Colonic mucosa (tissue), 4 donors: ENCODE measurements at regions not wholly inside any gene's neighbourhood (a gene's known extent, or its start where the extent isn't known, plus 50 kb on each side); places are given as distances from the start of the nearest gene placed in this dataset.

ENCODE experiments used
- DNase-seq: peaks from one replicate; pipeline ENCODE4 v3.0.0-alpha.2; 2020
- H3K27ac ChIP-seq: fragments of 200-600 bp; one replicate; pipeline ENCODE4 v1.8.0; 2021
- H3K27me3 ChIP-seq: fragments of 200-600 bp; one replicate; pipeline ENCODE4 v1.8.0; 2021
- H3K36me3 ChIP-seq: fragments of 200-600 bp; one replicate; pipeline ENCODE4 v1.8.0; 2021
- H3K4me1 ChIP-seq: fragments of 200-600 bp; one replicate; pipeline ENCODE4 v1.8.0; 2021; ENCODE audit warnings: mild to moderate bottlenecking
- H3K4me3 ChIP-seq: fragments of 200-600 bp; one replicate; pipeline ENCODE4 v1.8.0; 2021
- H3K9ac ChIP-seq, 2 donors: one replicate each; pipeline ENCODE4 v1.7.0; 2013; ENCODE audit warnings: control low read depth in 2 of 2, low read depth in 2 of 2, low read length in 2 of 2
- H3K9me3 ChIP-seq: fragments of 200-600 bp; one replicate; pipeline ENCODE4 v1.8.0; 2021
- intact Hi-C: fragments of 100-400 bp; cut with DNase I; formaldehyde crosslinking; loops from one replicate; pipeline ENCODE4 v1.14.1; 2022
- TF ChIP-seq, protein P1 (sequence below): fragments of 200-600 bp; IDR thresholded peaks from one replicate; pipeline ENCODE4 v1.8.0; 2022; ENCODE audit warnings: antibody characterized with exemption, mild to moderate bottlenecking
- donor health status: healthy.
- donor health status: DM: no; HTN: no; CAD: no.
- donor health status: DM: no; HTN: no; CAD: no.

DNA sequence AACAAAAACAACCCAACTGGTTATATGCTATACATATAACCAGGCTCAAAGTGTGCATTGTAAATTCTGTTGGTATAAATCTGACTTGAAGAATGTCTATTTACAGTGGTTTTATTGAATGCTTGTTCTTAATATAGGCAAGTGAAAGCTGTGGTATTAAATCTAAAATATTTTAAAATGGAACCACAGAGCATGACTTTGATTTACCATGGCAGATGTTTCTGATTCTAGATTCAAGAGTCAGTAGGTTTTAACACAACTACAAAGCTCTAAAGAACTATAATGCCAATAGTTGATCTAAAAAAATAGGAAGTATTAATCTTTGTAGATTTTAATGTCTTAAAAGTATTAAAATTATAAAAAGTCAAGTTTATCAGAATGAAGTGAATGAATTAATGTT lies 141.9 kb upstream of the PLSCR5 start:
- TF ChIP-seq, protein P1, sequence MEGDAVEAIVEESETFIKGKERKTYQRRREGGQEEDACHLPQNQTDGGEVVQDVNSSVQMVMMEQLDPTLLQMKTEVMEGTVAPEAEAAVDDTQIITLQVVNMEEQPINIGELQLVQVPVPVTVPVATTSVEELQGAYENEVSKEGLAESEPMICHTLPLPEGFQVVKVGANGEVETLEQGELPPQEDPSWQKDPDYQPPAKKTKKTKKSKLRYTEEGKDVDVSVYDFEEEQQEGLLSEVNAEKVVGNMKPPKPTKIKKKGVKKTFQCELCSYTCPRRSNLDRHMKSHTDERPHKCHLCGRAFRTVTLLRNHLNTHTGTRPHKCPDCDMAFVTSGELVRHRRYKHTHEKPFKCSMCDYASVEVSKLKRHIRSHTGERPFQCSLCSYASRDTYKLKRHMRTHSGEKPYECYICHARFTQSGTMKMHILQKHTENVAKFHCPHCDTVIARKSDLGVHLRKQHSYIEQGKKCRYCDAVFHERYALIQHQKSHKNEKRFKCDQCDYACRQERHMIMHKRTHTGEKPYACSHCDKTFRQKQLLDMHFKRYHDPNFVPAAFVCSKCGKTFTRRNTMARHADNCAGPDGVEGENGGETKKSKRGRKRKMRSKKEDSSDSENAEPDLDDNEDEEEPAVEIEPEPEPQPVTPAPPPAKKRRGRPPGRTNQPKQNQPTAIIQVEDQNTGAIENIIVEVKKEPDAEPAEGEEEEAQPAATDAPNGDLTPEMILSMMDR = no peak
- no peak overlapping the region for H3K27ac ChIP-seq
- no peaks in the 10 kb centered on the region for H3K4me1 ChIP-seq
- no peak overlapping the region for H3K9ac ChIP-seq
- no peak for DNase-seq
- H3K4me3 ChIP-seq = no peak overlapping the region
- no peaks in the 10 kb centered on the region for H3K36me3 ChIP-seq
- no peaks in the 10 kb centered on the region for H3K9me3 ChIP-seq
- intact Hi-C loops = no loop called here
- H3K27me3 ChIP-seq = no peaks in the 10 kb centered on the region

DNA sequence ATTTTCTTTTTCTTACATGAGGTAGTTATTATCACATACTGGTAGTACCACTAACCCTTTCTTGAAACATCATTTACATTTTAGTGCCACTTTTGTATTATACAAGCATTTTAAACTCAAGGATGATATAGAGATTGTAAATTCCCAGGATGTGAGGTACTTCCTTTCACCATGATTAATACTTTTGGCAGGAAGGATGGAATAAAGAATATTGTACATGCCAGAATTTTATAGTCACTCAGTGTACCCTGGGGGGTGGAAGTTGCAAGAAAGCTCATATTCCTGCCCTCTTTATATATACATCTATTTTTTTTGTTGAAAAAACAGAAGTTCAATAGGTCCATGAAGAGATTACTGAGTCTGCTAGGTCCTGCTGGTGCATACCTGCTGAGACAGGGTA lies 141.0 kb upstream of the PLSCR5 start:
- no peaks in the 10 kb centered on the region for H3K27me3 ChIP-seq
- DNase-seq = no peak
- H3K4me1 ChIP-seq = no peaks in the 10 kb centered on the region
- TF ChIP-seq, protein P1 = no peak
- H3K4me3 ChIP-seq = no peak overlapping the region
- intact Hi-C loops = no loop called here
- no peaks in the 10 kb centered on the region for H3K9me3 ChIP-seq
- no peak overlapping the region for H3K9ac ChIP-seq
- H3K27ac ChIP-seq = no peak overlapping the region
- no peaks in the 10 kb centered on the region for H3K36me3 ChIP-seq

GRCh38 chr3:146739203-146739671 lies 134.1 kb upstream of the PLSCR5 start:
- TF ChIP-seq, protein P1 = no peak
- Histone ChIP-seq H3K9me3 (no peaks in the 10 kb centered on the region), H3K27ac (no peak overlapping the region), H3K4me3 (no peak overlapping the region), H3K9ac (no peak overlapping the region), H3K27me3 (no peaks in the 10 kb centered on the region), H3K4me1 (no peaks in the 10 kb centered on the region), H3K36me3 (no peaks in the 10 kb centered on the region)
- no peak for DNase-seq
- intact Hi-C loops = no loop called here

DNA sequence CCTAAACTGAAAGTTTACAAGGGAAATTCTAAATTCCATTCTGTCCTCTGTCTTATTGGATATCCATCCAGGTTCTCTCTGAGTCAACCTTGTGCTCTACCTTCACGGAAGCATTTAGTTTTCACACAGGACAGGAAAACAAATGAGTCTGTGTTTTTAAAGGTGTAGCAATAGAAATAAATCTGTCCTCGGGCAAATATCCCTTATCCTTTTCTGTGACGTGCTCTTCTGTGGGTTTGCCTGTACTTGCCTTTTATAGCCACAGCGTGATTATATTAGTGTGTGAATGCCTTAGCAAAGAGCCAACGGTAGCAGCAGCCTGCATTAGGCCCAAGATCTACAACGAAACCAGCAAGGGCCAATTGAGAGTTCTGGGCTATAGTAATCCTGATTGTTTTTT lies 127.2 kb upstream of the PLSCR5 start:
- no peak for DNase-seq
- no peak overlapping the region for H3K4me3 ChIP-seq
- H3K9me3 ChIP-seq = no peaks in the 10 kb centered on the region
- no peaks in the 10 kb centered on the region for H3K36me3 ChIP-seq
- H3K9ac ChIP-seq = no peak overlapping the region
- H3K27ac ChIP-seq = no peak overlapping the region
- TF ChIP-seq, protein P1 = no peak
- intact Hi-C loops = no loop called here
- H3K4me1 ChIP-seq = no peaks in the 10 kb centered on the region
- H3K27me3 ChIP-seq = no peaks in the 10 kb centered on the region

GRCh38 chr3:146715170-146715569 lies 110.0 kb upstream of the PLSCR5 start:
- Histone ChIP-seq H3K9ac (no peak overlapping the region), H3K4me3 (no peak overlapping the region), H3K36me3 (no peaks in the 10 kb centered on the region), H3K27ac (no peak overlapping the region), H3K9me3 (no peaks in the 10 kb centered on the region), H3K27me3 (no peaks in the 10 kb centered on the region), H3K4me1 (no peaks in the 10 kb centered on the region)
- no peak for DNase-seq
- TF ChIP-seq, protein P1 = no peak
- intact Hi-C loops = no loop called here

DNA sequence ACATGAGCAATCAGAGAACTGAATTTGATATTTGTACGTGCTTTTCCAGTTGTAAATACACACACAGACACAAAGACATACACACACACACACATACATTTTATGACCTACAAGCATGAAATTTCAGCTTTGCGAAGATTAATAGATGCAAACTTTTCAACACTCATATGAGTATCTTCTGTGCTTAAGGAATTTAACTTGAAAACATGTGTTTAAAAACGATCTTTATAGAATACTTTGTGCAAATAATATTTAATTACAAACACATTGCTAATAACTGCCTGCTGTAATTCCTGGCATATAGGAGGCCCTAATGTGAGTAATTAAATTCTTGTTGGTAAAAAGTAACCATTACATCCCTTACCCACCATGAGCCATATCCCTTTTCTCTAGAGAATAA lies 107.7 kb upstream of the PLSCR5 start:
- TF ChIP-seq, protein P1 = no peak
- intact Hi-C loops = no loop called here

More for the DNA sequence above, 107.7 kb upstream of the PLSCR5 start:
- H3K36me3 ChIP-seq = no peaks in the 10 kb centered on the region
- H3K9me3 ChIP-seq = no peaks in the 10 kb centered on the region
- no peak overlapping the region for H3K4me3 ChIP-seq
- H3K27ac ChIP-seq = no peak overlapping the region
- H3K27me3 ChIP-seq = no peaks in the 10 kb centered on the region
- H3K9ac ChIP-seq = no peak overlapping the region
- DNase-seq = no peak
- H3K4me1 ChIP-seq = no peaks in the 10 kb centered on the region
